Upper lobe of left lung (tissue), 6 donors: ENCODE measurements at regions not wholly inside any gene's neighbourhood (a gene's known extent, or its start where the extent isn't known, plus 50 kb on each side); places are given as distances from the start of the nearest gene placed in this dataset.

Source experiments
- ATAC-seq, 2 donors: fragments of 200-7000 bp; cut with Tn5 transposase; one replicate each; pipeline ENCODE4 v1.9.1; 2022; ENCODE audit warnings: mild to moderate bottlenecking in 2 of 2, moderate library complexity in 2 of 2; ENCODE audit not compliant: low FRiP score in 2 of 2
- DNase-seq, 2 donors: peaks; one replicate each; pipeline ENCODE4 v3.0.0-alpha.2; 2019 to 2020
- H3K27ac ChIP-seq, 4 donors: fragments of 200-600 bp; sonication (generic); one replicate each; pipeline ENCODE4 v1.5.1; 2016 to 2019
- H3K27me3 ChIP-seq, 4 donors: fragments of 200-600 bp; sonication (generic); one replicate each; pipeline ENCODE4 v1.5.1; 2017 to 2019
- H3K36me3 ChIP-seq, 4 donors: fragments of 200-600 bp; sonication (generic); one replicate each; pipeline ENCODE4 v1.5.1; 2016 to 2019
- H3K4me1 ChIP-seq, 4 donors: fragments of 200-600 bp; sonication (generic); one replicate each; pipeline ENCODE4 v1.5.1; 2018 to 2019
- H3K4me3 ChIP-seq, 4 donors: fragments of 200-600 bp; sonication (generic); one replicate each; pipeline ENCODE4 v1.5.1; 2017 to 2019; ENCODE audit warnings: mild to moderate bottlenecking in 2 of 4, moderate library complexity in 1 of 4
- H3K9me3 ChIP-seq, 4 donors: fragments of 200-600 bp; sonication (generic); one replicate each; pipeline ENCODE4 v1.5.1; 2018 to 2019
- EP300 ChIP-seq, 4 donors: sonication (generic); formaldehyde crosslinking; IDR thresholded peaks; one replicate each; pipeline ENCODE4 v1.5.1; 2017; ENCODE audit warnings: antibody characterized with exemption in 4 of 4, control low read depth in 2 of 4
- POLR2A ChIP-seq, 4 donors: fragments of 450-650 bp; IDR thresholded peaks; one replicate each; pipeline ENCODE4 v1.5.1; 2016 to 2017; ENCODE audit warnings: antibody characterized with exemption in 4 of 4, mild to moderate bottlenecking in 2 of 4
- POLR2AphosphoS5 ChIP-seq, 2 donors: sonication (generic); formaldehyde crosslinking; IDR thresholded peaks; one replicate each; pipeline ENCODE4 v1.5.1; 2017; ENCODE audit warnings: antibody characterized with exemption in 2 of 2
- WGBS, 2 donors: methylation state at CpG; one replicate each; pipeline ENCODE4 v1.1.5; 2017 to 2018; 5-methylcytosine and 5-hydroxymethylcytosine counted together
- TF ChIP-seq, protein P1 (sequence below), 6 experiments: fragments of 450-650 bp in 4 of 6; fragments of 200-600 bp in 2 of 6; sonication (generic) in 2 of 6; IDR thresholded peaks; one replicate each; pipeline ENCODE4 v1.5.1; 2016 to 2019; ENCODE audit warnings: antibody characterized with exemption in 6 of 6
- donor health status: DM: no; HTN: no; CAD: no; lungs with moderate emphysema.
- donor health status: DM: no; HTN: yes; CAD: no; lungs with severe emphysema.

GRCh38 chr2:180205621-180206235 lies 198.6 kb upstream of the CWC22 start:
- Histone ChIP-seq H3K4me1 (no peaks in the 10 kb centered on the region), H3K4me3 (no peak overlapping the region), H3K36me3 (no peaks in the 10 kb centered on the region), H3K27ac (no peak overlapping the region), H3K9me3 (no peaks in the 10 kb centered on the region), H3K27me3 (no peaks in the 10 kb centered on the region)
- DNase-seq, result no peak
- 74 to 77% methylated on average over 6 of the region's 6 CpGs for WGBS, 2 donors
- TF ChIP-seq POLR2AphosphoS5 (IDR thresholded peaks at IDR 0.05) (no peak), POLR2A (IDR thresholded peaks at IDR 0.05) (no peak), EP300 (IDR thresholded peaks at IDR 0.05) (no peak)
- TF ChIP-seq, protein P1, sequence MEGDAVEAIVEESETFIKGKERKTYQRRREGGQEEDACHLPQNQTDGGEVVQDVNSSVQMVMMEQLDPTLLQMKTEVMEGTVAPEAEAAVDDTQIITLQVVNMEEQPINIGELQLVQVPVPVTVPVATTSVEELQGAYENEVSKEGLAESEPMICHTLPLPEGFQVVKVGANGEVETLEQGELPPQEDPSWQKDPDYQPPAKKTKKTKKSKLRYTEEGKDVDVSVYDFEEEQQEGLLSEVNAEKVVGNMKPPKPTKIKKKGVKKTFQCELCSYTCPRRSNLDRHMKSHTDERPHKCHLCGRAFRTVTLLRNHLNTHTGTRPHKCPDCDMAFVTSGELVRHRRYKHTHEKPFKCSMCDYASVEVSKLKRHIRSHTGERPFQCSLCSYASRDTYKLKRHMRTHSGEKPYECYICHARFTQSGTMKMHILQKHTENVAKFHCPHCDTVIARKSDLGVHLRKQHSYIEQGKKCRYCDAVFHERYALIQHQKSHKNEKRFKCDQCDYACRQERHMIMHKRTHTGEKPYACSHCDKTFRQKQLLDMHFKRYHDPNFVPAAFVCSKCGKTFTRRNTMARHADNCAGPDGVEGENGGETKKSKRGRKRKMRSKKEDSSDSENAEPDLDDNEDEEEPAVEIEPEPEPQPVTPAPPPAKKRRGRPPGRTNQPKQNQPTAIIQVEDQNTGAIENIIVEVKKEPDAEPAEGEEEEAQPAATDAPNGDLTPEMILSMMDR (IDR thresholded peaks at IDR 0.05), result no peak
- no peak for ATAC-seq

- Histone ChIP-seq H3K27ac (no peak overlapping the region), H3K4me1 (no peaks in the 10 kb centered on the region), H3K27me3 (no peaks in the 10 kb centered on the region), H3K9me3 (no peaks in the 10 kb centered on the region), H3K4me3 (no peak overlapping the region), H3K36me3 (no peaks in the 10 kb centered on the region)
- DNase-seq, result no peak
- no peak for TF ChIP-seq POLR2A (IDR thresholded peaks at IDR 0.05)
- TF ChIP-seq, protein P1 (IDR thresholded peaks at IDR 0.05), result no peak
- TF ChIP-seq EP300 (IDR thresholded peaks at IDR 0.05), result no peak
- TF ChIP-seq POLR2AphosphoS5 (IDR thresholded peaks at IDR 0.05), result no peak
- WGBS, 2 donors, result 88 to 96% methylated on average over 2 of the region's 2 CpGs
- ATAC-seq, result peak in 1 of 2 donors; percentile 66
These were observed 196.9 kb upstream of the CWC22 start for GRCh38 chr2:180203972-180204371.

GRCh38 chr2:180202467-180202951 lies 195.4 kb upstream of the CWC22 start:
- H3K4me1 ChIP-seq, result no peaks in the 10 kb centered on the region
- H3K9me3 ChIP-seq, result no peaks in the 10 kb centered on the region
- H3K27ac ChIP-seq, result no peak overlapping the region
- no peak for DNase-seq
- 49 to 62% methylated on average over 7 of the region's 7 CpGs for WGBS, 2 donors
- peak in 1 of 2 donors; percentile 35 for ATAC-seq
- no peaks in the 10 kb centered on the region for H3K27me3 ChIP-seq
- H3K36me3 ChIP-seq, result no peaks in the 10 kb centered on the region
- H3K4me3 ChIP-seq, result no peak overlapping the region
- TF ChIP-seq, protein P1 (IDR thresholded peaks at IDR 0.05), result no peak
- TF ChIP-seq EP300 (IDR thresholded peaks at IDR 0.05) (no peak), POLR2A (IDR thresholded peaks at IDR 0.05) (no peak), POLR2AphosphoS5 (IDR thresholded peaks at IDR 0.05) (no peak)

DNA sequence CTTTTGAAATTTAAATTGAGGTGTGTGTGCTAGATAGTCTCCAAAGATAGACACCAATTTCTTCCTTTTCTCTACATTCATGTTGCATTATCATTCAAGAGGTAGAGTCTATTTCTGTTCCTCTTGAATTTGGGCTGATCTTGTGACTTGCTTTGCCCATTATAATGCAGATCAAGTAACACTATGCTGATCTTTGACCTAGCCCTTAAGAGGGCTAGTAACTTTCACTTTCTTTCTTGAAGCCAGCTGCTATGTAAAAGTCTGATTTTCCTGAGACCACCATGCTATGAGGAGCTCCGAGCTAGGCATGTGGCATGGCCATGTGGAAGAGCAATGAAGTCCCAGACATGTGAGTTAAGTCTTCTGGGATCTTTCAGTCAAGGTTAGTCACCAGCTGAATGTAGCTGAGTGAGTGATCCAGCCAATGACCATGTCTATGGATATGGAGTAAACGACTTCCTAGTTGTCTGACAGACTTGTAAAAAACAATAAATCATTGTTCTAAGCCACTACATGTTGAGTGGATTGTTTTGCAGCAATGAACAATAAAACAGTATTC lies 189.4 kb upstream of the CWC22 start:
- 47% methylated on average over 2 of the region's 2 CpGs for WGBS, 2 donors

More for the DNA sequence above, 189.4 kb upstream of the CWC22 start:
- Histone ChIP-seq H3K27me3 (no peaks in the 10 kb centered on the region), H3K36me3 (no peaks in the 10 kb centered on the region), H3K9me3 (no peaks in the 10 kb centered on the region), H3K27ac (no peak overlapping the region), H3K4me3 (no peak overlapping the region), H3K4me1 (no peaks in the 10 kb centered on the region)
- no peak for ATAC-seq
- TF ChIP-seq, protein P1 (IDR thresholded peaks at IDR 0.05), result no peak
- TF ChIP-seq EP300 (IDR thresholded peaks at IDR 0.05) (no peak), POLR2A (IDR thresholded peaks at IDR 0.05) (no peak), POLR2AphosphoS5 (IDR thresholded peaks at IDR 0.05) (no peak)
- DNase-seq, result no peak
